K562 (cell line): ENCODE measurements at regions not wholly inside any gene's neighbourhood (a gene's known extent, or its start where the extent isn't known, plus 50 kb on each side); places are given as distances from the start of the nearest gene placed in this dataset.

ENCODE experiments used
- ATAC-seq: fragments of 200-7000 bp; cut with Tn5 transposase; 3 replicates; pipeline ENCODE4 v1.9.1; 2020; ENCODE audit warnings: moderate library complexity
- BruUV-seq: library from RNA; stranded (reverse); fragments of 400-500 nt; replicated peaks from 2 replicates; lab custom pipeline; 2021; lab: Mats Ljungman, UMichigan
- CTCF ChIA-PET: fragments of 300-600 bp; formaldehyde crosslinking; extraction: SDS; loops from one replicate; lab custom pipeline; 2021; ENCODE audit warnings: low intra/inter-chr PET ratio; lab: Yijun Ruan, JAX
- POLR2A ChIA-PET: fragments of 300-600, 350-650 bp; sonication (Branson Sonifier 250); formaldehyde crosslinking; extraction: SDS; loops from one replicate; lab custom pipeline; 2021; ENCODE audit warnings: antibody characterized with exemption, inconsistent platforms; lab: Yijun Ruan, JAX
- DNase-seq, 4 experiments: peaks; one replicate each; pipeline versions ENCODE4 v3.0.0 to v3.0.0-alpha.2; 2011 to 2018; ENCODE audit warnings: low spot score in 3 of 4, mixed read lengths in 3 of 4; ENCODE audit errors: extremely low read depth in 1 of 4
- FAIRE-seq: peaks from 2 replicates; lab custom pipeline; 2011; peaks lifted over from hg19 to GRCh38; lab: Jason Lieb, UNC
- H2AFZ ChIP-seq: 2 replicates; pipeline ENCODE4 v1.6.0; 2011; ENCODE audit warnings: low read depth, low read length, control low read depth, inconsistent platforms
- H3K27ac ChIP-seq: fragments of 200-600 bp; 3 replicates; pipeline ENCODE4 v1.8.0; 2011; ENCODE audit warnings: low read depth, mild to moderate bottlenecking, control low read depth, inconsistent platforms, low read length, moderate library complexity, mixed read lengths; ENCODE audit errors: extremely low read depth
- H3K27me3 ChIP-seq, 2 experiments: fragments of 300-600 bp in 1 of 2; 2 replicates in 1 of 2; 3 replicates in 1 of 2; pipeline versions ENCODE4 v1.6.0 to v1.8.0; 2011; ENCODE audit warnings: inconsistent platforms in 2 of 2, low read length in 2 of 2, mild to moderate bottlenecking in 1 of 2, mixed read lengths in 1 of 2, moderate library complexity in 1 of 2; ENCODE audit not compliant: control insufficient read depth in 2 of 2, insufficient read depth in 2 of 2
- H3K36me3 ChIP-seq: fragments of 300-600 bp; 3 replicates; pipeline ENCODE4 v1.8.0; 2011; ENCODE audit warnings: mild to moderate bottlenecking, low read length, inconsistent platforms; ENCODE audit not compliant: control insufficient read depth, insufficient read depth
- H3K4me1 ChIP-seq, 2 experiments: fragments of 200-600 bp in 1 of 2; replicated peaks in 1 of 2; 2 replicates in 1 of 2; 3 replicates in 1 of 2; pipeline versions ENCODE4 v1.5.1 to v1.8.0; 2011; ENCODE audit warnings: inconsistent platforms in 2 of 2, low read length in 2 of 2, mild to moderate bottlenecking in 1 of 2, mixed read lengths in 1 of 2, moderate library complexity in 1 of 2; ENCODE audit not compliant: control insufficient read depth in 2 of 2, insufficient read depth in 2 of 2
- H3K4me2 ChIP-seq: 2 replicates; pipeline ENCODE4 v1.6.1; 2011; ENCODE audit warnings: low read length, control low read depth, inconsistent platforms, mixed read lengths; ENCODE audit not compliant: insufficient read depth
- H3K4me3 ChIP-seq: fragments of 200-600 bp; sonication (generic), shearing (Covaris generic); 2 replicates; pipeline ENCODE4 v1.5.1; 2016; ENCODE audit warnings: control low read depth, inconsistent platforms
- H3K79me2 ChIP-seq: fragments of 200-600 bp; 3 replicates; pipeline ENCODE4 v1.8.0; 2011; ENCODE audit warnings: low read length, inconsistent platforms; ENCODE audit not compliant: control insufficient read depth, insufficient read depth
- H3K9ac ChIP-seq, 2 experiments: 2 replicates each; pipeline versions ENCODE4 v1.6.0 to v1.6.1; 2011; ENCODE audit warnings: low read depth in 2 of 2, low read length in 2 of 2, control low read depth in 1 of 2, inconsistent platforms in 1 of 2, mild to moderate bottlenecking in 1 of 2, mixed read lengths in 1 of 2; ENCODE audit not compliant: insufficient read depth in 1 of 2
- H3K9me1 ChIP-seq: one replicate; pipeline ENCODE4 v1.6.0; 2011; ENCODE audit warnings: inconsistent platforms, mild to moderate bottlenecking, low read length, moderate library complexity; ENCODE audit not compliant: control insufficient read depth, insufficient read depth
- H3K9me3 ChIP-seq: replicated peaks from 2 replicates; pipeline ENCODE4 v1.5.1; 2011; ENCODE audit warnings: low read depth, low read length, inconsistent platforms; ENCODE audit not compliant: control insufficient read depth, insufficient read depth
- H4K20me1 ChIP-seq: replicated peaks from 2 replicates; pipeline ENCODE4 v1.6.1; 2011; ENCODE audit warnings: low read length, inconsistent platforms, mixed read lengths; ENCODE audit not compliant: control insufficient read depth, insufficient read depth
- C11orf30 ChIP-seq: fragments of 450-650 bp; IDR thresholded peaks from 2 replicates; pipeline ENCODE4 v1.6.1; 2016; ENCODE audit warnings: low read depth, mild to moderate bottlenecking
- CCAR2 ChIP-seq: fragments of 200-400 bp; formaldehyde crosslinking; IDR thresholded peaks from 2 replicates; pipeline ENCODE4 v1.6.1; 2017; ENCODE audit warnings: mild to moderate bottlenecking, low read depth, low read length
- CHD1 ChIP-seq: fragments of 200-600 bp; sonication (generic); IDR thresholded peaks from one replicate; pipeline ENCODE4 v1.6.1; 2012; ENCODE audit warnings: mild to moderate bottlenecking, moderate library complexity, low read length, inconsistent platforms
- E2F3 ChIP-seq: fragments of 250-450 bp; sonication (Bioruptor Pico); IDR thresholded peaks from 2 replicates; pipeline ENCODE4 v1.4.0; 2020; ENCODE audit warnings: mild to moderate bottlenecking
- ETV1 ChIP-seq: fragments of 450-650 bp; conservative IDR thresholded peaks from 2 replicates; pipeline ENCODE4 v1.6.1; 2016; ENCODE audit warnings: missing genetic modification characterization, control low read depth, low read depth, missing compliant biosample characterization
- ETV6 ChIP-seq, 3 experiments: fragments of 150-350 bp in 1 of 3; sonication (generic) in 1 of 3; formaldehyde crosslinking in 1 of 3; IDR thresholded peaks; 2 replicates each; pipeline versions ENCODE4 v1.6.1 to v1.8.0; 2014 to 2022; ENCODE audit warnings: borderline replicate concordance in 2 of 3, low read depth in 2 of 3, antibody characterized with exemption in 1 of 3, low read length in 1 of 3, mild to moderate bottlenecking in 1 of 3, missing genetic modification reagents in 1 of 3
- MCM5 ChIP-seq: fragments of 450-650 bp; IDR thresholded peaks from 2 replicates; pipeline ENCODE4 v1.6.1; 2016; ENCODE audit warnings: low read depth
- MECOM ChIP-seq: fragments of 250-450 bp; sonication (Bioruptor Pico); IDR thresholded peaks from 2 replicates; pipeline ENCODE4 v1.8.0; 2022; ENCODE audit warnings: inconsistent platforms
- NR2F6 ChIP-seq: fragments of 450-650 bp; formaldehyde crosslinking; IDR thresholded peaks from 2 replicates; pipeline ENCODE4 v1.4.0; 2020; ENCODE audit warnings: mild to moderate bottlenecking
- RHOXF2B ChIP-seq: fragments of 250-450 bp; sonication (Bioruptor Pico); conservative IDR thresholded peaks from 2 replicates; pipeline ENCODE4 v1.5.1; 2021
- ZNF140 ChIP-seq: fragments of 250-450 bp; sonication (Bioruptor Pico); IDR thresholded peaks from 2 replicates; pipeline ENCODE4 v1.8.0; 2021; ENCODE audit warnings: moderate library complexity, mild to moderate bottlenecking, inconsistent platforms
- ZNF316 ChIP-seq: fragments of 450-650 bp; IDR thresholded peaks from 2 replicates; pipeline ENCODE4 v1.6.1; 2016
- WGBS: fragments of 100-300 bp; shearing (Covaris generic); methylation state at CpG from one replicate; pipeline ENCODE4 v1.1.6; 2016; ENCODE audit warnings: low coverage, mixed read lengths; ENCODE audit not compliant: insufficient coverage; ENCODE audit errors: missing lambda C conversion rate; 5-methylcytosine and 5-hydroxymethylcytosine counted together
- in situ Hi-C: fragments of 300-500 bp; cut with MboI; formaldehyde crosslinking; loops from 4 replicates; pipeline ENCODE4 v1.15.0; 2018; ENCODE audit warnings: inconsistent platforms, mixed read lengths
- intact Hi-C: fragments of 100-400 bp; cut with micrococcal nuclease; formaldehyde crosslinking; loops from 2 replicates; pipeline ENCODE4 v1.14.2; 2022
- TF ChIP-seq, protein P1 (sequence below): fragments of 450-650 bp; IDR thresholded peaks from 2 replicates; pipeline ENCODE4 v1.6.1; 2017; ENCODE audit warnings: antibody characterized with exemption
- TF ChIP-seq, protein P2 (sequence below): fragments of 250-450 bp; sonication (Bioruptor Pico); IDR thresholded peaks from 2 replicates; pipeline ENCODE4 v1.6.1; 2021; ENCODE audit warnings: mild to moderate bottlenecking

DNA sequence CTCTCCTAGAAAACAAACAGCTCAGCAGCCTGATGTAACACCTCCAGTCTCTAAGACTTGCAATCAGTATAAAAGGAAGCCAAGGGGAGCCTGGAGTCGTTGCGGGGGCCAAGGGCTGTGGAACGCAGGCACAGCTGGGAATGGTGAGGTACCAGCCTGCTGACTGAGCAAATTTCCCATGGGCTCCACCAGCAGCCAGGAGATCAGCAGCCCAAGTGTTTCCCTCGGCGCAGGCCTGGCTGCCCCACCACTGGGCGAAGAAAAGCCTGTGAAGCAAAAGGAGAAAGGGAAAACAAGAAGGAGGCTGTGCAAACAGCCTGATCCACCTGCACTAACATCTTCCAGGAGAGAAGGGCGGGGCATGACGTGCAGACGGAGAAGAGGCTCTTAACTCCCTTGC, 155.3 kb downstream of the SHQ1 start:
- H3K27ac ChIP-seq: no peak overlapping the region
- in situ Hi-C loops: no loop called here
- H3K4me1 ChIP-seq: no peaks in the 10 kb centered on the region; a peak in 1 of 5 replicates
- FAIRE-seq: no peak
- no peak overlapping the region for H2AFZ ChIP-seq
- intact Hi-C loops: no loop called here
- H3K27me3 ChIP-seq: no peaks in the 10 kb centered on the region
- no peaks in the 10 kb centered on the region for H3K9me3 ChIP-seq
- POLR2A ChIA-PET: interaction anchor here (0.9 kb wide), 1 partner anchor 12 kb away, joined by 3 read pairs; no protein-coding TSS in a partner anchor
- 0 out of 4 replicates have a peak overlapping the region, but pooled peaks of 1 of the 2 experiments have one; percentile 9 for H3K9ac ChIP-seq
- no TSS peak for BruUV-seq
- no peaks in the 10 kb centered on the region for H4K20me1 ChIP-seq
- no peaks in the 10 kb centered on the region for H3K9me1 ChIP-seq
- H3K4me3 ChIP-seq: no peak overlapping the region
- no peaks in the 10 kb centered on the region for H3K36me3 ChIP-seq
- CTCF ChIA-PET: no interaction called here
- 29% methylated on average over 3 of the region's 9 CpGs for WGBS
- no peak for DNase-seq
- TF ChIP-seq C11orf30: peak; percentile 29; the same call in 1 of the 2 replicates
- TF ChIP-seq ZNF316: peak; percentile 28; the same call in 1 of the 2 replicates
- no peak for TF ChIP-seq ETV1 (tag)
- TF ChIP-seq NR2F6: no peak
- H3K79me2 ChIP-seq: no peaks in the 10 kb centered on the region
- H3K4me2 ChIP-seq: no peak overlapping the region
- no peak for ATAC-seq

DNA sequence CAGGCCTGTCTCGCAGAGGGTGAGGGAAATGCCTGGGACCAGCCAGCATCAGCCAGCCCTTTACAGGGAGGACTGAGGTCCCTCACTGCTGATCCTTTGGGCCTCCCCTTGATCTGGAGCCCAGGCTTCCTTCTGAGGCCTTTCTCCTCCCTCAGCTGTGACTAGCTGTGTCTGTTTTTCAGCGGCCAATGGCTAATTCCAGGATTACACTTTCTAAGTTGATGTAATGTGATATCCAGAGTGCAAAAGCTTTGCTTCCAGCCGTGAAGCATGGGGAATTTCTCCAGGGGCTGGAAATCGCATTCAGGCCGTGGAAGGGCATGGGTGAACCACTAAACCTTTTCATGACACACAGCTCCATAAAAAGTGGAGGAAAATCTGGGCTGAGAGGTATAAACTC, 157.6 kb downstream of the SHQ1 start:
- H2AFZ ChIP-seq: no peak overlapping the region
- DNase-seq (no peak), FAIRE-seq (no peak), ATAC-seq (no peak)
- intact Hi-C loops (no loop called here), in situ Hi-C loops (no loop called here)
- H3K9me1 ChIP-seq: no peaks in the 10 kb centered on the region
- no peak overlapping the region for H3K27ac ChIP-seq
- CTCF ChIA-PET: no interaction called here
- H3K4me1 ChIP-seq: no peaks in the 10 kb centered on the region; a peak in 1 of 5 replicates
- no peak overlapping the region; a peak in 1 of 4 replicates for H3K9ac ChIP-seq
- 43% methylated on average over 5 of the region's 5 CpGs for WGBS
- no peaks in the 10 kb centered on the region for H3K36me3 ChIP-seq
- POLR2A ChIA-PET: no interaction called here
- H3K27me3 ChIP-seq: no peaks in the 10 kb centered on the region
- no peak overlapping the region for H3K4me3 ChIP-seq
- no peaks in the 10 kb centered on the region for H4K20me1 ChIP-seq
- BruUV-seq: no TSS peak
- no peaks in the 10 kb centered on the region for H3K79me2 ChIP-seq
- no peaks in the 10 kb centered on the region for H3K9me3 ChIP-seq
- H3K4me2 ChIP-seq: no peak overlapping the region
- TF ChIP-seq, protein P1, sequence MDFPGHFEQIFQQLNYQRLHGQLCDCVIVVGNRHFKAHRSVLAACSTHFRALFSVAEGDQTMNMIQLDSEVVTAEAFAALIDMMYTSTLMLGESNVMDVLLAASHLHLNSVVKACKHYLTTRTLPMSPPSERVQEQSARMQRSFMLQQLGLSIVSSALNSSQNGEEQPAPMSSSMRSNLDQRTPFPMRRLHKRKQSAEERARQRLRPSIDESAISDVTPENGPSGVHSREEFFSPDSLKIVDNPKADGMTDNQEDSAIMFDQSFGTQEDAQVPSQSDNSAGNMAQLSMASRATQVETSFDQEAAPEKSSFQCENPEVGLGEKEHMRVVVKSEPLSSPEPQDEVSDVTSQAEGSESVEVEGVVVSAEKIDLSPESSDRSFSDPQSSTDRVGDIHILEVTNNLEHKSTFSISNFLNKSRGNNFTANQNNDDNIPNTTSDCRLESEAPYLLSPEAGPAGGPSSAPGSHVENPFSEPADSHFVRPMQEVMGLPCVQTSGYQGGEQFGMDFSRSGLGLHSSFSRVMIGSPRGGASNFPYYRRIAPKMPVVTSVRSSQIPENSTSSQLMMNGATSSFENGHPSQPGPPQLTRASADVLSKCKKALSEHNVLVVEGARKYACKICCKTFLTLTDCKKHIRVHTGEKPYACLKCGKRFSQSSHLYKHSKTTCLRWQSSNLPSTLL: no peak
- TF ChIP-seq, protein P2, sequence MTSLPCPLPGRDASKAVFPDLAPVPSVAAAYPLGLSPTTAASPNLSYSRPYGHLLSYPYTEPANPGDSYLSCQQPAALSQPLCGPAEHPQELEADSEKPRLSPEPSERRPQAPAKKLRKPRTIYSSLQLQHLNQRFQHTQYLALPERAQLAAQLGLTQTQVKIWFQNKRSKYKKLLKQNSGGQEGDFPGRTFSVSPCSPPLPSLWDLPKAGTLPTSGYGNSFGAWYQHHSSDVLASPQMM: no peak
- TF ChIP-seq E2F3 (CRISPR knock-in tag): no peak
- no peak for TF ChIP-seq RHOXF2B (CRISPR knock-in tag)
- TF ChIP-seq ETV6 (IDR thresholded peaks at IDR 0.05; ENCODE audit: borderline replicate concordance in 1 of 2, low read depth in 2 of 2, low read length in 1 of 2): no peak
- TF ChIP-seq ETV6 (CRISPR knock-in tag; IDR thresholded peaks at IDR 0.05; ENCODE audit: borderline replicate concordance): no peak
- TF ChIP-seq MCM5: no peak
- TF ChIP-seq MECOM (CRISPR knock-in tag): no peak
- no peak for TF ChIP-seq CHD1
- TF ChIP-seq ZNF140: no peak
- no peak for TF ChIP-seq CCAR2
